Brain microvascular endothelial cell (primary cell): ENCODE measurements at regions not wholly inside any gene's neighbourhood (a gene's known extent, or its start where the extent isn't known, plus 50 kb on each side); places are given as distances from the start of the nearest gene placed in this dataset.

Experiments
- DNase-seq: peaks from one replicate; pipeline ENCODE4 v3.0.0-alpha.2; 2020
- H3K27ac ChIP-seq: fragments of 250-450 bp; sonication (Bioruptor Pico); 2 replicates; pipeline ENCODE4 v1.5.1; 2020; ENCODE audit warnings: mild to moderate bottlenecking, moderate library complexity
- H3K27me3 ChIP-seq: fragments of 250-450 bp; sonication (Bioruptor Pico); replicated peaks from 2 replicates; pipeline ENCODE4 v1.5.1; 2020; ENCODE audit warnings: mild to moderate bottlenecking
- H3K36me3 ChIP-seq: fragments of 250-450 bp; sonication (Bioruptor Pico); replicated peaks from 2 replicates; pipeline ENCODE4 v1.5.1; 2020; ENCODE audit warnings: mild to moderate bottlenecking
- H3K4me3 ChIP-seq: 2 replicates; pipeline ENCODE4 v1.5.1; 2011; ENCODE audit warnings: low read depth, mild to moderate bottlenecking, control low read depth, low read length, moderate library complexity
- in situ Hi-C: cut with HindIII; loops from 2 replicates; pipeline ENCODE4 v1.10.0; 2017; ENCODE audit warnings: low sequenced_read_pairs, low pct_ligation_motif_present
- TF ChIP-seq, protein P1 (sequence below): IDR thresholded peaks from 2 replicates; pipeline ENCODE4 v1.5.1; 2011; ENCODE audit warnings: low read depth, mild to moderate bottlenecking, moderate library complexity, low read length, control low read depth, inconsistent platforms; ENCODE audit errors: missing control alignments

GRCh38 chr18:46340716-46341115, 236.5 kb downstream of the HAUS1 start:
- Histone ChIP-seq H3K36me3 (no peaks in the 10 kb centered on the region), H3K4me3 (no peak overlapping the region), H3K27ac (no peak overlapping the region), H3K27me3 (peaks cover 8% of the 10 kb centered on the region)
- TF ChIP-seq, protein P1, sequence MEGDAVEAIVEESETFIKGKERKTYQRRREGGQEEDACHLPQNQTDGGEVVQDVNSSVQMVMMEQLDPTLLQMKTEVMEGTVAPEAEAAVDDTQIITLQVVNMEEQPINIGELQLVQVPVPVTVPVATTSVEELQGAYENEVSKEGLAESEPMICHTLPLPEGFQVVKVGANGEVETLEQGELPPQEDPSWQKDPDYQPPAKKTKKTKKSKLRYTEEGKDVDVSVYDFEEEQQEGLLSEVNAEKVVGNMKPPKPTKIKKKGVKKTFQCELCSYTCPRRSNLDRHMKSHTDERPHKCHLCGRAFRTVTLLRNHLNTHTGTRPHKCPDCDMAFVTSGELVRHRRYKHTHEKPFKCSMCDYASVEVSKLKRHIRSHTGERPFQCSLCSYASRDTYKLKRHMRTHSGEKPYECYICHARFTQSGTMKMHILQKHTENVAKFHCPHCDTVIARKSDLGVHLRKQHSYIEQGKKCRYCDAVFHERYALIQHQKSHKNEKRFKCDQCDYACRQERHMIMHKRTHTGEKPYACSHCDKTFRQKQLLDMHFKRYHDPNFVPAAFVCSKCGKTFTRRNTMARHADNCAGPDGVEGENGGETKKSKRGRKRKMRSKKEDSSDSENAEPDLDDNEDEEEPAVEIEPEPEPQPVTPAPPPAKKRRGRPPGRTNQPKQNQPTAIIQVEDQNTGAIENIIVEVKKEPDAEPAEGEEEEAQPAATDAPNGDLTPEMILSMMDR, result no peak
- in situ Hi-C loops, result no loop called here
- DNase-seq, result no peak

DNA sequence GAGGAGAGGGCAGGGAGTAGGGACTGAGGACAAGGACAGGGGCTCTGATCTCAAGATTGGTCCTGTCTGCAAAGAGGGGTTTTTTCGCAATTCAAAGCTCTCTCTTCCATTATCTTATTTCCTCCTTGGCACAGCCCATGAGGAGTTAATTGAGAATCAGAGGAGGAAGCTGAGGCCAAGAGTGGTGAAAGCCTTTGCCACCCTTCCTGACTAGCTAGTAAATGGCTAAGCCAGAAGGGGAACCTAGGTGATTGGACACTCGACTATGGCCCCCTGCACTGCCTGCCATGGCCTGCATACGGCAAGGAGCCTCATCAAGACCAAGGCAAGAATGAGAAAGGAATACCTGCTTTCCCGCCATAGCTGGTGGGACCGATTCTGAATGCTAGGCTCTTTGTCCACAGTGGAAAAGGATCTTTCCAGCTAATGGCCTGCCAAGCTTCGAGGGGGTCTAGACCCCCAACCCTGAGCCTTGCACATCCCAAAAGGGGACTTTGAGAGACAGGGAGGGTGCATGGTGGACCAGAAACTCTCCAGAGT, 237.9 kb downstream of the HAUS1 start:
- no peak for DNase-seq
- H3K4me3 ChIP-seq, result no peak overlapping the region
- in situ Hi-C loops, result no loop called here
- H3K27ac ChIP-seq, result no peak overlapping the region
- TF ChIP-seq, protein P1, result no peak
- H3K27me3 ChIP-seq, result peaks cover 5% of the 10 kb centered on the region
- H3K36me3 ChIP-seq, result no peaks in the 10 kb centered on the region

DNA sequence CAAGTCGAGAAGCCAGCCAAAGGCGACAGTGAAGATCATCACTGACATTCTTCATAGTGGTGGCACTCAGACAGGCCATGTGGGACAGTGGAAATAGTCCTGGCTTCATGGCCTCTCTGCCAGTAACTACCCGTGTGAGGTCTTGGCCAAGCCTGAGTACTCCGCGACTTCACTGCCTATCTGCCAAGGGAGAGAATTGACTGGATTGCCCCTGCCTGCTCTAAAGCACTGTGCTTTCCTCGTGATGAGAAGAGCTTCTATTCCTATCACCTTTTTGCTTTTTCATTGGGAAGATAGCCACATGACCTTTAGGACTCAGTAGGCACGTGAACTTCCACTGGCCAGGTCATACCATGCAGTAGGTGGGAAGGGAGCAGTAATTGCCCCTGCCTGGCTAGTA, 239.3 kb downstream of the HAUS1 start:
- no peak for DNase-seq
- in situ Hi-C loops, result no loop called here
- Histone ChIP-seq H3K27me3 (no peaks in the 10 kb centered on the region), H3K27ac (no peak overlapping the region), H3K36me3 (no peaks in the 10 kb centered on the region), H3K4me3 (no peak overlapping the region)
- TF ChIP-seq, protein P1, result no peak

DNA sequence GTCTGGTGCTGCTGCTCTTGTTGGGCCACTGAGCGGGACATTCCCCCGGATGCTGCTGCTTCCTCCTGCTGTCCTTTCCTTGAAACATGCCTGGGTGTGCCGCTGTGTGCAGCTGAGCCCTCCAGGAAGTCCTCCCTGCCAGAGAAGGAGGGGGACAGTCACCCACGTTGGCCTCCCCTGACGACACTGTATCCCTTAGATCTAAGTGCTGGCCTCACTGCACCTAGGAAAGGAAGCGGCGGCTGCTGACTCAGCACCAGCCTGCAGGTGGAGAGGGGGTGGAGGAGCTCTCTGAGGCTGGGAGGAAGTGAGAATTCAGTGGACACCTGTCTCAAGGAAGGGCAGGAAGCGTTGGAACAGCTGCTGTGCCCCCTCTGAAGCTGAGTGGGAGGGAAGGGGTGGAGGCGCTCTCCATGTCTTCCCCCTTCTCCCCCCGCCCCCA, 239.8 kb downstream of the HAUS1 start:
- Histone ChIP-seq H3K36me3 (no peaks in the 10 kb centered on the region), H3K27me3 (no peaks in the 10 kb centered on the region), H3K27ac (no peak overlapping the region), H3K4me3 (no peak overlapping the region)
- no peak for DNase-seq
- TF ChIP-seq, protein P1, result no peak
- in situ Hi-C loops, result no loop called here

- Histone ChIP-seq H3K27me3 (no peaks in the 10 kb centered on the region), H3K4me3 (no peak overlapping the region), H3K36me3 (no peaks in the 10 kb centered on the region), H3K27ac (no peak overlapping the region)
- no peak for DNase-seq
- in situ Hi-C loops, result no loop called here
- TF ChIP-seq, protein P1, result no peak
These were observed 240.4 kb downstream of the HAUS1 start for GRCh38 chr18:46344416-46345180.

GRCh38 chr18:46345181-46345465, 240.9 kb downstream of the HAUS1 start:
- in situ Hi-C loops, result no loop called here
- Histone ChIP-seq H3K36me3 (no peaks in the 10 kb centered on the region), H3K4me3 (no peak overlapping the region), H3K27me3 (no peaks in the 10 kb centered on the region), H3K27ac (no peak overlapping the region)
- TF ChIP-seq, protein P1, result no peak
- no peak for DNase-seq
